SK-N-SH treated with all-trans-retinoic acid at 6 μM for 48 hours (cell line): ENCODE measurements at regions not wholly inside any gene's neighbourhood (a gene's known extent, or its start where the extent isn't known, plus 50 kb on each side); places are given as distances from the start of the nearest gene placed in this dataset.

Source experiments
- ATAC-seq: fragments of 200-7000 bp; cut with Tn5 transposase; 3 replicates; pipeline ENCODE4 v1.9.1; 2020; ENCODE audit warnings: mild to moderate bottlenecking, moderate library complexity
- ARNTL ChIP-seq: fragments of 450-650 bp; formaldehyde crosslinking; IDR thresholded peaks from 2 replicates; pipeline ENCODE4 v1.5.0; 2020; ENCODE audit warnings: low read depth, mild to moderate bottlenecking, moderate library complexity, borderline replicate concordance
- BACH2 ChIP-seq: fragments of 250-450 bp; sonication (Bioruptor Pico); IDR thresholded peaks from 2 replicates; pipeline ENCODE4 v1.9.0; 2021; ENCODE audit warnings: mild to moderate bottlenecking, borderline replicate concordance
- CREB5 ChIP-seq: fragments of 250-450 bp; sonication (Bioruptor Pico); IDR thresholded peaks from 2 replicates; pipeline ENCODE4 v1.5.1; 2020; ENCODE audit warnings: low read depth, mild to moderate bottlenecking, moderate library complexity
- CSDC2 ChIP-seq: fragments of 250-450 bp; sonication (Bioruptor Pico); IDR thresholded peaks from 2 replicates; pipeline ENCODE4 v1.5.0; 2020; ENCODE audit warnings: mild to moderate bottlenecking, moderate library complexity
- CSRNP3 ChIP-seq: fragments of 250-450 bp; sonication (Bioruptor Pico); IDR thresholded peaks from 2 replicates; pipeline ENCODE4 v1.5.1; 2021; ENCODE audit warnings: mild to moderate bottlenecking, moderate library complexity
- GLIS3 ChIP-seq: fragments of 250-450 bp; sonication (Bioruptor Pico); IDR thresholded peaks from 2 replicates; pipeline ENCODE4 v1.5.0; 2020; ENCODE audit warnings: mild to moderate bottlenecking, moderate library complexity
- ISL1 ChIP-seq: fragments of 250-450 bp; sonication (Bioruptor Pico); IDR thresholded peaks from 2 replicates; pipeline ENCODE4 v2.1.2; 2022; ENCODE audit warnings: mild to moderate bottlenecking, moderate library complexity
- OSR1 ChIP-seq: fragments of 250-450 bp; sonication (Bioruptor Pico); IDR thresholded peaks from 2 replicates; pipeline ENCODE4 v1.8.0; 2022; ENCODE audit warnings: moderate library complexity, mild to moderate bottlenecking, inconsistent platforms
- PATZ1 ChIP-seq: fragments of 250-450 bp; sonication (Bioruptor Pico); IDR thresholded peaks from 2 replicates; pipeline ENCODE4 v1.8.0; 2020; ENCODE audit warnings: mild to moderate bottlenecking, moderate library complexity, borderline replicate concordance
- POU6F1 ChIP-seq: fragments of 250-450 bp; sonication (Bioruptor Pico); IDR thresholded peaks from 2 replicates; pipeline ENCODE4 v1.8.0; 2021; ENCODE audit warnings: low read depth, mild to moderate bottlenecking, moderate library complexity, borderline replicate concordance
- PPARA ChIP-seq: fragments of 250-450 bp; sonication (Bioruptor Pico); IDR thresholded peaks from 2 replicates; pipeline ENCODE4 v1.5.0; 2020; ENCODE audit warnings: mild to moderate bottlenecking, borderline replicate concordance
- RARB ChIP-seq: fragments of 250-450 bp; sonication (Bioruptor Pico); IDR thresholded peaks from 2 replicates; pipeline ENCODE4 v1.8.0; 2021; ENCODE audit warnings: mild to moderate bottlenecking, moderate library complexity
- SNAI2 ChIP-seq: fragments of 250-450 bp; sonication (Bioruptor Pico); IDR thresholded peaks from 2 replicates; pipeline ENCODE4 v1.5.0; 2020; ENCODE audit warnings: mild to moderate bottlenecking, moderate library complexity
- TCF4 ChIP-seq: fragments of 250-450 bp; sonication (Bioruptor Pico); IDR thresholded peaks from 2 replicates; pipeline ENCODE4 v1.8.0; 2021; ENCODE audit warnings: mild to moderate bottlenecking, moderate library complexity, borderline replicate concordance
- TOX ChIP-seq: fragments of 250-450 bp; sonication (Bioruptor Pico); IDR thresholded peaks from 2 replicates; pipeline ENCODE4 v1.8.0; 2021; ENCODE audit warnings: mild to moderate bottlenecking, moderate library complexity, borderline replicate concordance
- TSHZ2 ChIP-seq: fragments of 250-450 bp; sonication (Bioruptor Pico); IDR thresholded peaks from 2 replicates; pipeline ENCODE4 v1.5.0; 2020; ENCODE audit warnings: mild to moderate bottlenecking, moderate library complexity
- ZFP3 ChIP-seq: fragments of 250-450 bp; sonication (Bioruptor Pico); IDR thresholded peaks from 2 replicates; pipeline ENCODE4 v1.5.0; 2020; ENCODE audit warnings: mild to moderate bottlenecking, moderate library complexity
- ZFP30 ChIP-seq: fragments of 450-650 bp; formaldehyde crosslinking; IDR thresholded peaks from 2 replicates; pipeline ENCODE4 v1.5.0; 2022; ENCODE audit warnings: mild to moderate bottlenecking, moderate library complexity
- ZNF565 ChIP-seq: fragments of 450-650 bp; formaldehyde crosslinking; conservative IDR thresholded peaks from 2 replicates; pipeline ENCODE4 v1.5.0; 2020; ENCODE audit warnings: low read depth, mild to moderate bottlenecking, moderate library complexity
- ZNF70 ChIP-seq: fragments of 450-650 bp; formaldehyde crosslinking; IDR thresholded peaks from 2 replicates; pipeline ENCODE4 v1.5.0; 2020; ENCODE audit warnings: mild to moderate bottlenecking, moderate library complexity
- ZNF8 ChIP-seq: fragments of 450-650 bp; formaldehyde crosslinking; IDR thresholded peaks from 2 replicates; pipeline ENCODE4 v1.5.0; 2020; ENCODE audit warnings: mild to moderate bottlenecking, moderate library complexity

- TF ChIP-seq CREB5: no peak
- TF ChIP-seq ZNF8 (CRISPR knock-in tag): no peak
These were observed 92.2 kb upstream of the SMIM23 start (continued) for GRCh38 chr5:171693412-171693811.

- TF ChIP-seq TCF4 (CRISPR knock-in tag): no peak
- TF ChIP-seq RARB (CRISPR knock-in tag): no peak
- TF ChIP-seq ZNF565: no peak
- TF ChIP-seq TOX (CRISPR knock-in tag): no peak
- no peak for TF ChIP-seq ZFP30 (CRISPR knock-in tag)
- no peak for TF ChIP-seq ZNF70 (CRISPR knock-in tag)
- no peak for TF ChIP-seq OSR1 (CRISPR knock-in tag)
- no peak for TF ChIP-seq BACH2
- TF ChIP-seq CREB5: no peak
- TF ChIP-seq POU6F1: no peak
- no peak for TF ChIP-seq SNAI2 (CRISPR knock-in tag)
- TF ChIP-seq ZFP3: no peak
- TF ChIP-seq, all 23 proteins: peak for 0
- no peak for ATAC-seq
These were observed 89.8 kb upstream of the SMIM23 start for GRCh38 chr5:171695804-171696203.

- no peak for TF ChIP-seq ISL1 (CRISPR knock-in tag)
- TF ChIP-seq TCF4 (CRISPR knock-in tag): no peak
These were observed 88.2 kb upstream of the SMIM23 start for GRCh38 chr5:171697221-171698102.

GRCh38 chr5:171700318-171700912 lies 85.2 kb upstream of the SMIM23 start:
- TF ChIP-seq TCF4 (CRISPR knock-in tag) (0 out of 2 replicates have a peak, but pooled peaks have one; percentile 47), PATZ1 (no peak)
- no peak for ATAC-seq

More at GRCh38 chr5:171697221-171698102, 88.2 kb upstream of the SMIM23 start:
- ATAC-seq: no peak

GRCh38 chr5:171701100-171701541 lies 84.5 kb upstream of the SMIM23 start:
- ATAC-seq: no peak
- TF ChIP-seq GLIS3 (CRISPR knock-in tag): no peak
- TF ChIP-seq ZNF8 (CRISPR knock-in tag): no peak
- TF ChIP-seq, all 23 proteins: peak for 0

GRCh38 chr5:171702135-171702770 lies 83.4 kb upstream of the SMIM23 start:
- no peak for ATAC-seq
- TF ChIP-seq CSDC2 (no peak), RARB (CRISPR knock-in tag) (no peak), TSHZ2 (no peak), ZNF565 (no peak), GLIS3 (CRISPR knock-in tag) (no peak), CSRNP3 (CRISPR knock-in tag) (no peak), ARNTL (no peak), PPARA (CRISPR knock-in tag) (no peak)
